GM21381 (cell line): ENCODE measurements at regions not wholly inside any gene's neighbourhood (a gene's known extent, or its start where the extent isn't known, plus 50 kb on each side); places are given as distances from the start of the nearest gene placed in this dataset.
"Not testable (repeated sequence)": the region's sequence is repeated elsewhere in the genome, so short reads cannot be mapped to it uniquely, and the experiment has no call there.

Experiments
- ATAC-seq: cut with Tn5 transposase; IDR thresholded peaks from one replicate; pipeline ENCODE4 v1.9.1; 2021; ENCODE audit warnings: mild to moderate bottlenecking, moderate library complexity; ENCODE audit not compliant: unreplicated experiment

DNA sequence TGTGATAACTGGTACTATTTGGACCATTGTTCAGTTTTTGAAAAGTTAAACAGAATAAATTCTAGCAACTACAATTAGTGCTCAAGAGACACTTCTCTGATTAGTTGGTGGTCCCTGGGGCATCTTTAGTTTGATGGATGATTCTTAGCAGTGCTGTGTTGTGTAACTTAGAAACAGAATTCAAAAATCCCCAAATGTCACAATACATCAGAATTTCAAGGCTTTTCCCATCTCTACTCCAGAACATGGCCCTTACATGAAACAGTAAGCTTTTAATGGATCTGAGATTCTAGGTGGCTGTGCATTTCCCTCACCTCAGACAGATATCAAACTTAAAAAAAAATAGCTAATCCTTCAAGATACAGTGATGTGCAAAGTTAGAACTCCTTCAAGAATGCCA, 104.4 kb upstream of the CXCL13 start:
- ATAC-seq: no peak

DNA sequence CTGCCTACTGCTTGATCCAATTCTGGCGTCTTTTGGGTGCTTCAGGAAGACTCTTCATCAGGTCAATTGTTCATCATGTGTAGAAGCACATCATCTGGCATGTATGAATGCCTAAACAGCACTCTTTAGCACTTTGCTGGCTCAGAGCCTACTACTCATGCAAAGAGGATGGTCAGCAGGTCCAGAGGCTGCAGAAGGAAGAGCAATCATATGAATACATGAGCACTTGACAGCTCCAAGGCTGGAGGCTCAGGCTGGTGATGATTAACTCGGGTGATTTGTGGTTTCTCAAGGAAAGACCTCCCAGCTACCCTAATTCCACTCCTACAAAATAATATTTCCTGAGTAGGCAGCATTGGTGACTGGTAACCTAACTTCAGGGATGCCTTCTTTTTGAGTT, 103.8 kb upstream of the CXCL13 start:
- ATAC-seq: no peak

- ATAC-seq: no peak
Observed at GRCh38 chr4:77504407-77504806, 101.2 kb upstream of the CXCL13 start.

- no peak for ATAC-seq
Observed at GRCh38 chr4:77505275-77505957, 100.2 kb upstream of the CXCL13 start.

- no peak for ATAC-seq
Observed at GRCh38 chr4:77505958-77506319, 99.7 kb upstream of the CXCL13 start.

- ATAC-seq: no peak
Observed at GRCh38 chr4:77510367-77510766, 95.3 kb upstream of the CXCL13 start.

GRCh38 chr4:77525538-77525937, 80.1 kb upstream of the CXCL13 start:
- ATAC-seq: no peak

- ATAC-seq: not testable (repeated sequence)
Observed at GRCh38 chr4:77527900-77528299, 77.7 kb upstream of the CXCL13 start.

DNA sequence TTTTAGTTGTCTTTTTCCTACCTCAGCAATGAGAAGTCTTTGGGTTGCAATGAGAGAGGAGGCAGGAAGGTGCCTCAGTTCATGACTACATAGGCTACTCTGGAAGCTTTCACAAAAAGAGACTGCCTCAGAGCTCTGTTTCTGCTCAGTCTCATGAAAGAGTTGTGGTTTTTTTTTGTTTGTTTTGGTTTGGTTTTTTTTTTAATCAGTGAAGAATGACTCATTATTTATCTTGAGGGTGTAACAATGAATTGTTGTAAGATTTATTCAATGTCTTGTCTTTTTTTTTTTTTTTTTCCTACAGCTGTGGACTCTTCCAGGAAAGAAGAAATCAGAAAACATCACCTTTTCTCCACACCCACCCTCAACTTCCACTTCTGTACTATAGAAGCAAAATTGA, 67.5 kb upstream of the CXCL13 start:
- no peak for ATAC-seq

- no peak for ATAC-seq
Observed at GRCh38 chr4:77538574-77539157, 67.0 kb upstream of the CXCL13 start.
